K562 (cell line): ENCODE measurements at regions not wholly inside any gene's neighbourhood (a gene's known extent, or its start where the extent isn't known, plus 50 kb on each side); places are given as distances from the start of the nearest gene placed in this dataset.
A peak's percentile ranks its signal among the peaks of the same experiment; 100 is the strongest.

Source experiments
- ATF1 ChIP-seq, 2 experiments: fragments of 450-650 bp in 1 of 2; IDR thresholded peaks; 2 replicates each; pipeline ENCODE4 v1.6.1; 2016; ENCODE audit warnings: missing compliant biosample characterization in 1 of 2, missing genetic modification characterization in 1 of 2
- ATF7 ChIP-seq: fragments of 450-650 bp; IDR thresholded peaks from 2 replicates; pipeline ENCODE4 v1.7.1; 2014; ENCODE audit warnings: mild to moderate bottlenecking, moderate library complexity
- DMBX1 ChIP-seq: fragments of 250-450 bp; sonication (Bioruptor Pico); IDR thresholded peaks from 2 replicates; pipeline ENCODE4 v1.8.0; 2022; ENCODE audit warnings: inconsistent platforms, mild to moderate bottlenecking, moderate library complexity, borderline replicate concordance
- HDGF ChIP-seq: fragments of 450-650 bp; IDR thresholded peaks from 2 replicates; pipeline ENCODE4 v1.6.1; 2016
- LEF1 ChIP-seq: fragments of 450-650 bp; IDR thresholded peaks from 2 replicates; pipeline ENCODE4 v1.6.1; 2016; ENCODE audit warnings: mild to moderate bottlenecking
- NFATC3 ChIP-seq: fragments of 450-650 bp; IDR thresholded peaks from 2 replicates; pipeline ENCODE4 v1.6.1; 2017; ENCODE audit warnings: mild to moderate bottlenecking
- PHF21A ChIP-seq: fragments of 450-650 bp; IDR thresholded peaks from 2 replicates; pipeline ENCODE4 v1.6.1; 2017; ENCODE audit warnings: low read depth, borderline replicate concordance
- SAFB ChIP-seq: fragments of 200-400 bp; formaldehyde crosslinking; IDR thresholded peaks from 2 replicates; pipeline ENCODE4 v1.6.1; 2017; ENCODE audit warnings: low read depth, low read length, borderline replicate concordance
- XRCC4 ChIP-seq: IDR thresholded peaks from one replicate; pipeline ENCODE4 v1.6.1; 2011; ENCODE audit not compliant: insufficient read depth, insufficient read length; ENCODE audit errors: extremely low read depth
- YBX1 ChIP-seq: fragments of 450-650 bp; IDR thresholded peaks from 2 replicates; pipeline ENCODE4 v1.7.1; 2016; ENCODE audit warnings: mild to moderate bottlenecking
- ZNF586 ChIP-seq: fragments of 450-650 bp; formaldehyde crosslinking; conservative IDR thresholded peaks from 2 replicates; pipeline ENCODE4 v1.4.0; 2020; ENCODE audit warnings: mild to moderate bottlenecking, moderate library complexity
- TF ChIP-seq, protein P1 (sequence below): fragments of 450-650 bp; IDR thresholded peaks from 2 replicates; pipeline ENCODE4 v1.6.1; 2016; ENCODE audit warnings: missing biosample characterization, missing genetic modification characterization
- TF ChIP-seq, protein P2 (sequence below): fragments of 250-450 bp; sonication (Bioruptor Pico); IDR thresholded peaks from 2 replicates; pipeline ENCODE4 v1.8.0; 2022; ENCODE audit warnings: inconsistent platforms
- TF ChIP-seq, protein P3 (sequence below): sonication (generic); formaldehyde crosslinking; IDR thresholded peaks from 2 replicates; pipeline ENCODE4 v1.8.0; 2022; ENCODE audit warnings: mild to moderate bottlenecking, missing genetic modification reagents
- TF ChIP-seq, protein P4 (sequence below): fragments of 250-450 bp; sonication (Bioruptor Pico); IDR thresholded peaks from 2 replicates; pipeline ENCODE4 v1.8.0; 2022; ENCODE audit warnings: inconsistent platforms, mild to moderate bottlenecking, moderate library complexity, borderline replicate concordance
- TF ChIP-seq, protein P5 (sequence below), 3 experiments: fragments of 200-800 bp in 1 of 3; fragments of 250-450 bp in 1 of 3; fragments of 450-650 bp in 1 of 3; sonication (Bioruptor Pico) in 1 of 3; sonication (Bioruptor generic) in 1 of 3; formaldehyde crosslinking in 1 of 3; IDR thresholded peaks; 2 replicates each; pipeline versions ENCODE4 v1.6.1 to v1.8.0; 2016 to 2022; ENCODE audit warnings: mild to moderate bottlenecking in 2 of 3, missing genetic modification characterization in 2 of 3, missing compliant biosample characterization in 1 of 3, moderate library complexity in 1 of 3
- TF ChIP-seq, protein P6 (sequence below): fragments of 250-450 bp; sonication (Bioruptor Pico); IDR thresholded peaks from 2 replicates; pipeline ENCODE4 v1.5.0; 2020; ENCODE audit warnings: mild to moderate bottlenecking
- TF ChIP-seq, protein P7 (sequence below): sonication (generic); formaldehyde crosslinking; IDR thresholded peaks from 2 replicates; pipeline ENCODE4 v1.8.1; 2023; ENCODE audit warnings: mild to moderate bottlenecking, missing genetic modification reagents

DNA sequence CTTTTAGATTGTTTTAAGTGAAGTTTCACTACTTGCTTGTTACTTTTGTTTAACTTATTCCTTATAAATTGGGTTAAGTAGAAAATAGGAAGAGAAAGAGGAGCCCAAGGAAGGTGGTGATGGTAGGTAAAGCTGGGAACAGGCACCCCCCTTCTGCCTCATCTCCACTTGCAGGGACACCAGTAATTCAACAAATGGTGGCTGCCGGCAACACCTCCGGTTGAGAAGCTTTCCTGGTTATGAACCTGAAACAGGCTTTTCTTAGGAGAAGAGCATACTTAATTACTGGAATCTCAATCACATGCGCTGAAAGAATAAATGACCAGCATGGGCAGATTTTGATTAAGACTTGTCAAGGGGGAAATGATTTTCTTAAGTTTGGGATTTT is 158.9 kb upstream of the ZNF217 start (continued):
- TF ChIP-seq, protein P1, sequence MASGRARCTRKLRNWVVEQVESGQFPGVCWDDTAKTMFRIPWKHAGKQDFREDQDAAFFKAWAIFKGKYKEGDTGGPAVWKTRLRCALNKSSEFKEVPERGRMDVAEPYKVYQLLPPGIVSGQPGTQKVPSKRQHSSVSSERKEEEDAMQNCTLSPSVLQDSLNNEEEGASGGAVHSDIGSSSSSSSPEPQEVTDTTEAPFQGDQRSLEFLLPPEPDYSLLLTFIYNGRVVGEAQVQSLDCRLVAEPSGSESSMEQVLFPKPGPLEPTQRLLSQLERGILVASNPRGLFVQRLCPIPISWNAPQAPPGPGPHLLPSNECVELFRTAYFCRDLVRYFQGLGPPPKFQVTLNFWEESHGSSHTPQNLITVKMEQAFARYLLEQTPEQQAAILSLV = no peak
- TF ChIP-seq, protein P2, sequence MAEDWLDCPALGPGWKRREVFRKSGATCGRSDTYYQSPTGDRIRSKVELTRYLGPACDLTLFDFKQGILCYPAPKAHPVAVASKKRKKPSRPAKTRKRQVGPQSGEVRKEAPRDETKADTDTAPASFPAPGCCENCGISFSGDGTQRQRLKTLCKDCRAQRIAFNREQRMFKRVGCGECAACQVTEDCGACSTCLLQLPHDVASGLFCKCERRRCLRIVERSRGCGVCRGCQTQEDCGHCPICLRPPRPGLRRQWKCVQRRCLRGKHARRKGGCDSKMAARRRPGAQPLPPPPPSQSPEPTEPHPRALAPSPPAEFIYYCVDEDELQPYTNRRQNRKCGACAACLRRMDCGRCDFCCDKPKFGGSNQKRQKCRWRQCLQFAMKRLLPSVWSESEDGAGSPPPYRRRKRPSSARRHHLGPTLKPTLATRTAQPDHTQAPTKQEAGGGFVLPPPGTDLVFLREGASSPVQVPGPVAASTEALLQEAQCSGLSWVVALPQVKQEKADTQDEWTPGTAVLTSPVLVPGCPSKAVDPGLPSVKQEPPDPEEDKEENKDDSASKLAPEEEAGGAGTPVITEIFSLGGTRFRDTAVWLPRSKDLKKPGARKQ (CRISPR knock-in tag) = no peak
- TF ChIP-seq ATF7 (no peak), ATF1 (CRISPR knock-in tag; IDR thresholded peaks at IDR 0.05) (no peak), ATF1 (tag; IDR thresholded peaks at IDR 0.05) (no peak), YBX1 (no peak), PHF21A (no peak), XRCC4 (no peak), SAFB (no peak), LEF1 (no peak), NFATC3 (no peak), ZNF586 (no peak), DMBX1 (CRISPR knock-in tag) (no peak), HDGF (no peak)
- TF ChIP-seq, protein P3, sequence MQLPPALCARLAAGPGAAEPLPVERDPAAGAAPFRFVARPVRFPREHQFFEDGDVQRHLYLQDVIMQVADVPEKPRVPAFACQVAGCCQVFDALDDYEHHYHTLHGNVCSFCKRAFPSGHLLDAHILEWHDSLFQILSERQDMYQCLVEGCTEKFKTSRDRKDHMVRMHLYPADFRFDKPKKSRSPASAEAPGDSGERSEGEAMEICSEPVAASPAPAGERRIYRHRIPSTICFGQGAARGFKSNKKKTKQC = no peak
- TF ChIP-seq, protein P4, sequence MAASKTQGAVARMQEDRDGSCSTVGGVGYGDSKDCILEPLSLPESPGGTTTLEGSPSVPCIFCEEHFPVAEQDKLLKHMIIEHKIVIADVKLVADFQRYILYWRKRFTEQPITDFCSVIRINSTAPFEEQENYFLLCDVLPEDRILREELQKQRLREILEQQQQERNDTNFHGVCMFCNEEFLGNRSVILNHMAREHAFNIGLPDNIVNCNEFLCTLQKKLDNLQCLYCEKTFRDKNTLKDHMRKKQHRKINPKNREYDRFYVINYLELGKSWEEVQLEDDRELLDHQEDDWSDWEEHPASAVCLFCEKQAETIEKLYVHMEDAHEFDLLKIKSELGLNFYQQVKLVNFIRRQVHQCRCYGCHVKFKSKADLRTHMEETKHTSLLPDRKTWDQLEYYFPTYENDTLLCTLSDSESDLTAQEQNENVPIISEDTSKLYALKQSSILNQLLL = no peak
- TF ChIP-seq, protein P5, sequence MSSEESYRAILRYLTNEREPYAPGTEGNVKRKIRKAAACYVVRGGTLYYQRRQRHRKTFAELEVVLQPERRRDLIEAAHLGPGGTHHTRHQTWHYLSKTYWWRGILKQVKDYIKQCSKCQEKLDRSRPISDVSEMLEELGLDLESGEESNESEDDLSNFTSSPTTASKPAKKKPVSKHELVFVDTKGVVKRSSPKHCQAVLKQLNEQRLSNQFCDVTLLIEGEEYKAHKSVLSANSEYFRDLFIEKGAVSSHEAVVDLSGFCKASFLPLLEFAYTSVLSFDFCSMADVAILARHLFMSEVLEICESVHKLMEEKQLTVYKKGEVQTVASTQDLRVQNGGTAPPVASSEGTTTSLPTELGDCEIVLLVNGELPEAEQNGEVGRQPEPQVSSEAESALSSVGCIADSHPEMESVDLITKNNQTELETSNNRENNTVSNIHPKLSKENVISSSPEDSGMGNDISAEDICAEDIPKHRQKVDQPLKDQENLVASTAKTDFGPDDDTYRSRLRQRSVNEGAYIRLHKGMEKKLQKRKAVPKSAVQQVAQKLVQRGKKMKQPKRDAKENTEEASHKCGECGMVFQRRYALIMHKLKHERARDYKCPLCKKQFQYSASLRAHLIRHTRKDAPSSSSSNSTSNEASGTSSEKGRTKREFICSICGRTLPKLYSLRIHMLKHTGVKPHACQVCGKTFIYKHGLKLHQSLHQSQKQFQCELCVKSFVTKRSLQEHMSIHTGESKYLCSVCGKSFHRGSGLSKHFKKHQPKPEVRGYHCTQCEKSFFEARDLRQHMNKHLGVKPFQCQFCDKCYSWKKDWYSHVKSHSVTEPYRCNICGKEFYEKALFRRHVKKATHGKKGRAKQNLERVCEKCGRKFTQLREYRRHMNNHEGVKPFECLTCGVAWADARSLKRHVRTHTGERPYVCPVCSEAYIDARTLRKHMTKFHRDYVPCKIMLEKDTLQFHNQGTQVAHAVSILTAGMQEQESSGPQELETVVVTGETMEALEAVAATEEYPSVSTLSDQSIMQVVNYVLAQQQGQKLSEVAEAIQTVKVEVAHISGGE (CRISPR knock-in tag; IDR thresholded peaks at IDR 0.05) = peak in 1 of 3 experiments; percentile 87; a peak in 2 of 6 replicates
- TF ChIP-seq, protein P6, sequence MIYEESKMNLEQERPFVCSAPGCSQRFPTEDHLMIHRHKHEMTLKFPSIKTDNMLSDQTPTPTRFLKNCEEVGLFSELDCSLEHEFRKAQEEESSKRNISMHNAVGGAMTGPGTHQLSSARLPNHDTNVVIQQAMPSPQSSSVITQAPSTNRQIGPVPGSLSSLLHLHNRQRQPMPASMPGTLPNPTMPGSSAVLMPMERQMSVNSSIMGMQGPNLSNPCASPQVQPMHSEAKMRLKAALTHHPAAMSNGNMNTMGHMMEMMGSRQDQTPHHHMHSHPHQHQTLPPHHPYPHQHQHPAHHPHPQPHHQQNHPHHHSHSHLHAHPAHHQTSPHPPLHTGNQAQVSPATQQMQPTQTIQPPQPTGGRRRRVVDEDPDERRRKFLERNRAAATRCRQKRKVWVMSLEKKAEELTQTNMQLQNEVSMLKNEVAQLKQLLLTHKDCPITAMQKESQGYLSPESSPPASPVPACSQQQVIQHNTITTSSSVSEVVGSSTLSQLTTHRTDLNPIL = no peak
- TF ChIP-seq, protein P7, sequence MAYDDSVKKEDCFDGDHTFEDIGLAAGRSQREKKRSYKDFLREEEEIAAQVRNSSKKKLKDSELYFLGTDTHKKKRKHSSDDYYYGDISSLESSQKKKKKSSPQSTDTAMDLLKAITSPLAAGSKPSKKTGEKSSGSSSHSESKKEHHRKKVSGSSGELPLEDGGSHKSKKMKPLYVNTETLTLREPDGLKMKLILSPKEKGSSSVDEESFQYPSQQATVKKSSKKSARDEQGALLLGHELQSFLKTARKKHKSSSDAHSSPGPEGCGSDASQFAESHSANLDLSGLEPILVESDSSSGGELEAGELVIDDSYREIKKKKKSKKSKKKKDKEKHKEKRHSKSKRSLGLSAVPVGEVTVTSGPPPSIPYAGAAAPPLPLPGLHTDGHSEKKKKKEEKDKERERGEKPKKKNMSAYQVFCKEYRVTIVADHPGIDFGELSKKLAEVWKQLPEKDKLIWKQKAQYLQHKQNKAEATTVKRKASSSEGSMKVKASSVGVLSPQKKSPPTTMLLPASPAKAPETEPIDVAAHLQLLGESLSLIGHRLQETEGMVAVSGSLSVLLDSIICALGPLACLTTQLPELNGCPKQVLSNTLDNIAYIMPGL (CRISPR knock-in tag) = no peak
